Gastrocnemius medialis (tissue), 4 donors: ENCODE measurements at regions not wholly inside any gene's neighbourhood (a gene's known extent, or its start where the extent isn't known, plus 50 kb on each side); places are given as distances from the start of the nearest gene placed in this dataset.

Source experiments
- ATAC-seq, 2 donors: fragments of 150-250 bp; one replicate each; pipeline ENCODE4 v1.9.1; 2016
- DNase-seq, 2 donors: peaks; one replicate each; pipeline ENCODE4 v3.0.0-alpha.2; 2019
- H3K27ac ChIP-seq, 4 donors: fragments of 200-600 bp; sonication (generic); 1 replicate in 1 of 4; 2 replicates in 3 of 4; pipeline ENCODE4 v1.5.1; 2016 to 2018; ENCODE audit warnings: mild to moderate bottlenecking in 2 of 4, moderate library complexity in 1 of 4
- H3K27me3 ChIP-seq, 3 donors: fragments of 200-600 bp; sonication (generic) in 2 of 3; 1 replicate in 1 of 3; 2 replicates in 2 of 3; pipeline versions ENCODE4 v1.5.1 to v1.6.0; 2016 to 2019; ENCODE audit warnings: mild to moderate bottlenecking in 1 of 3, moderate library complexity in 1 of 3
- H3K36me3 ChIP-seq, 2 donors: fragments of 200-600 bp; sonication (generic) in 1 of 2; one replicate each; pipeline ENCODE4 v1.5.1; 2017 to 2018
- H3K4me1 ChIP-seq, 2 donors: fragments of 200-600 bp; sonication (generic) in 1 of 2; one replicate each; pipeline ENCODE4 v1.5.1; 2016 to 2017; ENCODE audit warnings: mild to moderate bottlenecking in 2 of 2
- H3K4me3 ChIP-seq, 4 donors: fragments of 200-600 bp; sonication (generic) in 3 of 4; 1 replicate in 1 of 4; 2 replicates in 3 of 4; pipeline ENCODE4 v1.5.1; 2016 to 2019; ENCODE audit warnings: mild to moderate bottlenecking in 2 of 4
- H3K9me3 ChIP-seq, 3 donors: fragments of 200-600 bp; sonication (generic) in 2 of 3; 1 replicate in 1 of 3; 2 replicates in 2 of 3; pipeline ENCODE4 v1.5.1; 2016 to 2019
- CTCF ChIP-seq, 5 experiments: fragments of 450-650 bp in 3 of 5; fragments of 200-600 bp in 2 of 5; sonication (generic) in 2 of 5; IDR thresholded peaks in 4 of 5; conservative IDR thresholded peaks in 1 of 5; 1 replicate in 4 of 5; 2 replicates in 1 of 5; pipeline ENCODE4 v1.5.1; 2016 to 2019; ENCODE audit warnings: antibody characterized with exemption in 5 of 5, mild to moderate bottlenecking in 3 of 5, moderate library complexity in 3 of 5
- POLR2A ChIP-seq, 2 donors: fragments of 450-650 bp; IDR thresholded peaks; one replicate each; pipeline ENCODE4 v1.6.1; 2017; ENCODE audit warnings: antibody characterized with exemption in 2 of 2, mild to moderate bottlenecking in 2 of 2, moderate library complexity in 2 of 2
- in situ Hi-C, 4 donors: fragments of 200-750 bp; cut with MboI; loops; one replicate each; pipeline versions ENCODE4 v1.15.0 to v1.8.0; 2017; ENCODE audit warnings: low sequenced_read_pairs in 4 of 4
- intact Hi-C: fragments of 100-400 bp; cut with DNase I; formaldehyde crosslinking; loops from one replicate; pipeline ENCODE4 v1.15.1; 2023; ENCODE audit warnings: low total_unique reads

- intact Hi-C loops (no loop called here), in situ Hi-C loops (no loop called here)
- DNase-seq (no peak), ATAC-seq (no peak)
- Histone ChIP-seq H3K27me3 (no peaks in the 10 kb centered on the region), H3K27ac (no peak overlapping the region), H3K4me3 (no peak overlapping the region), H3K4me1 (no peaks in the 10 kb centered on the region), H3K36me3 (no peaks in the 10 kb centered on the region), H3K9me3 (no peaks in the 10 kb centered on the region)
- TF ChIP-seq POLR2A (IDR thresholded peaks at IDR 0.05) (no peak), CTCF (IDR thresholded peaks at IDR 0.05 in 4 of 5, conservative IDR thresholded peaks at IDR 0.05 in 1 of 5) (no peak)
Observed at GRCh38 chr10:2081501-2081900, 344.2 kb upstream of the ADARB2 start.

- no peaks in the 10 kb centered on the region for H3K27me3 ChIP-seq
- in situ Hi-C loops: no loop called here
Observed at GRCh38 chr10:2079603-2080078, 342.3 kb upstream of the ADARB2 start.

GRCh38 chr10:2077231-2077630, 339.9 kb upstream of the ADARB2 start:
- TF ChIP-seq CTCF (IDR thresholded peaks at IDR 0.05 in 4 of 5, conservative IDR thresholded peaks at IDR 0.05 in 1 of 5): no peak
- TF ChIP-seq POLR2A (IDR thresholded peaks at IDR 0.05): no peak
- DNase-seq (no peak), ATAC-seq (no peak)
- in situ Hi-C loops: no loop called here
- Histone ChIP-seq H3K27me3 (no peaks in the 10 kb centered on the region), H3K9me3 (no peaks in the 10 kb centered on the region), H3K27ac (no peak overlapping the region), H3K36me3 (no peaks in the 10 kb centered on the region), H3K4me1 (no peaks in the 10 kb centered on the region), H3K4me3 (no peak overlapping the region)
- intact Hi-C loops: no loop called here

More at GRCh38 chr10:2079603-2080078, 342.3 kb upstream of the ADARB2 start:
- DNase-seq (no peak), ATAC-seq (no peak)
- Histone ChIP-seq H3K4me1 (no peaks in the 10 kb centered on the region), H3K27ac (no peak overlapping the region), H3K4me3 (no peak overlapping the region), H3K9me3 (no peaks in the 10 kb centered on the region), H3K36me3 (no peaks in the 10 kb centered on the region)
- intact Hi-C loops: no loop called here
- no peak for TF ChIP-seq POLR2A (IDR thresholded peaks at IDR 0.05)
- TF ChIP-seq CTCF (IDR thresholded peaks at IDR 0.05 in 4 of 5, conservative IDR thresholded peaks at IDR 0.05 in 1 of 5): no peak

- H3K9me3 ChIP-seq: no peaks in the 10 kb centered on the region
- ATAC-seq (no peak), DNase-seq (no peak)
- intact Hi-C loops (no loop called here), in situ Hi-C loops (no loop called here)
- no peaks in the 10 kb centered on the region for H3K4me1 ChIP-seq
- no peaks in the 10 kb centered on the region for H3K27me3 ChIP-seq
- H3K4me3 ChIP-seq: no peak overlapping the region
- no peak for TF ChIP-seq CTCF (IDR thresholded peaks at IDR 0.05 in 4 of 5, conservative IDR thresholded peaks at IDR 0.05 in 1 of 5)
- no peak for TF ChIP-seq POLR2A (IDR thresholded peaks at IDR 0.05)
- H3K36me3 ChIP-seq: no peaks in the 10 kb centered on the region
- no peak overlapping the region for H3K27ac ChIP-seq
Observed at GRCh38 chr10:2076528-2076927, 339.2 kb upstream of the ADARB2 start.

- ATAC-seq (no peak), DNase-seq (no peak)
- H3K9me3 ChIP-seq: no peaks in the 10 kb centered on the region
- intact Hi-C loops: no loop called here
- H3K4me3 ChIP-seq: no peak overlapping the region
- no peaks in the 10 kb centered on the region for H3K4me1 ChIP-seq
- no peak overlapping the region for H3K27ac ChIP-seq
- in situ Hi-C loops: no loop called here
- no peaks in the 10 kb centered on the region for H3K27me3 ChIP-seq
- no peaks in the 10 kb centered on the region for H3K36me3 ChIP-seq
- TF ChIP-seq POLR2A (IDR thresholded peaks at IDR 0.05) (no peak), CTCF (IDR thresholded peaks at IDR 0.05 in 4 of 5, conservative IDR thresholded peaks at IDR 0.05 in 1 of 5) (no peak)
Observed at GRCh38 chr10:2067015-2067414, 329.7 kb upstream of the ADARB2 start.
